Endothelial cell of umbilical vein (primary cell): ENCODE measurements at regions not wholly inside any gene's neighbourhood (a gene's known extent, or its start where the extent isn't known, plus 50 kb on each side); places are given as distances from the start of the nearest gene placed in this dataset.

Source experiments
- BruUV-seq: library from RNA; stranded (reverse); fragments of 400-500 nt; replicated peaks from 2 replicates; lab custom pipeline; 2021; lab: Mats Ljungman, UMichigan
- CTCF ChIA-PET: fragments of 300-600, 350-600 bp; sonication (Branson Sonifier 250); formaldehyde crosslinking; loops from one replicate; lab custom pipeline; 2021; ENCODE audit warnings: antibody characterized with exemption, inconsistent platforms; lab: Charles Lee
- POLR2A ChIA-PET: fragments of 300-600, 350-600 bp; sonication (Branson Sonifier 250); formaldehyde crosslinking; loops from one replicate; lab custom pipeline; 2021; ENCODE audit warnings: antibody characterized with exemption, inconsistent platforms; lab: Charles Lee
- DNase-seq: peaks from one replicate; pipeline ENCODE4 v3.0.0-alpha.2; 2011; ENCODE audit warnings: low read depth, low spot score
- FAIRE-seq: peaks from 2 replicates; lab custom pipeline; 2011; peaks lifted over from hg19 to GRCh38; lab: Jason Lieb, UNC
- H2AFZ ChIP-seq: 2 replicates; pipeline ENCODE4 v1.6.0; 2012; ENCODE audit warnings: low read depth, low read length, control low read depth, inconsistent platforms
- H3K27ac ChIP-seq: 2 replicates; pipeline ENCODE4 v1.5.1; 2011; ENCODE audit warnings: low read depth, mild to moderate bottlenecking, control low read depth, low read length, moderate library complexity; ENCODE audit not compliant: insufficient read depth
- H3K27me3 ChIP-seq, 2 experiments: 2 replicates each; pipeline versions ENCODE4 v1.6.0 to v1.6.1; 2011; ENCODE audit warnings: low read length in 2 of 2, mixed read lengths in 1 of 2; ENCODE audit not compliant: control insufficient read depth in 2 of 2, insufficient read depth in 2 of 2
- H3K36me3 ChIP-seq, 2 experiments: 2 replicates in 1 of 2; 3 replicates in 1 of 2; pipeline ENCODE4 v1.5.1; 2011; ENCODE audit warnings: low read length in 2 of 2, mild to moderate bottlenecking in 1 of 2, moderate library complexity in 1 of 2; ENCODE audit not compliant: control insufficient read depth in 2 of 2, insufficient read depth in 2 of 2; ENCODE audit errors: extremely low read depth in 1 of 2
- H3K4me1 ChIP-seq: 3 replicates; pipeline ENCODE4 v1.5.1; 2011; ENCODE audit warnings: mild to moderate bottlenecking, low read length; ENCODE audit not compliant: control insufficient read depth, insufficient read depth; ENCODE audit errors: extremely low read depth
- H3K4me2 ChIP-seq: 2 replicates; pipeline ENCODE4 v1.6.1; 2011; ENCODE audit warnings: low read length, control low read depth, mixed read lengths; ENCODE audit not compliant: insufficient read depth
- H3K4me3 ChIP-seq, 3 experiments: fragments of 200-600 bp in 1 of 3; sonication (generic), shearing (Covaris generic) in 1 of 3; replicated peaks in 1 of 3; 2 replicates each; pipeline ENCODE4 v1.5.1; 2011 to 2016; ENCODE audit warnings: control low read depth in 3 of 3, low read length in 3 of 3, mild to moderate bottlenecking in 2 of 3, inconsistent platforms in 1 of 3, low read depth in 1 of 3, moderate library complexity in 1 of 3; ENCODE audit not compliant: insufficient read depth in 1 of 3
- H3K79me2 ChIP-seq: 2 replicates; pipeline ENCODE4 v1.6.0; 2012; ENCODE audit warnings: low read length, inconsistent platforms; ENCODE audit not compliant: control insufficient read depth, insufficient read depth
- H3K9ac ChIP-seq: replicated peaks from 2 replicates; pipeline ENCODE3; 2011; ENCODE audit warnings: low read length, control low read depth; ENCODE audit not compliant: insufficient read depth; ENCODE audit errors: extremely low read depth
- H3K9me1 ChIP-seq: replicated peaks from 3 replicates; pipeline ENCODE4 v1.6.0; 2011; ENCODE audit warnings: mild to moderate bottlenecking, low read length; ENCODE audit not compliant: control insufficient read depth, insufficient read depth; ENCODE audit errors: extremely low read depth
- H3K9me3 ChIP-seq: replicated peaks from 2 replicates; pipeline ENCODE4 v1.5.1; 2012; ENCODE audit warnings: low read length, inconsistent platforms; ENCODE audit not compliant: control insufficient read depth, insufficient read depth
- H4K20me1 ChIP-seq: replicated peaks from 2 replicates; pipeline ENCODE3; 2011; ENCODE audit warnings: mild to moderate bottlenecking, low read length; ENCODE audit not compliant: control insufficient read depth, insufficient read depth; ENCODE audit errors: extremely low read depth
- GATA2 ChIP-seq: IDR thresholded peaks from 2 replicates; pipeline ENCODE4 v1.7.0; 2011; ENCODE audit warnings: low read depth, mild to moderate bottlenecking, moderate library complexity, mixed read lengths, low read length; ENCODE audit not compliant: insufficient read length, insufficient read depth
- JUN ChIP-seq: IDR thresholded peaks from 2 replicates; pipeline ENCODE4 v1.6.1; 2011; ENCODE audit warnings: borderline replicate concordance, low read depth; ENCODE audit not compliant: insufficient read length, insufficient read depth
- MYC ChIP-seq: IDR thresholded peaks from one replicate; pipeline ENCODE4 v1.6.1; 2011; ENCODE audit warnings: mild to moderate bottlenecking, low read depth, low read length
- POLR2AphosphoS5 ChIP-seq: IDR thresholded peaks from 2 replicates; pipeline ENCODE4 v1.6.1; 2012; ENCODE audit warnings: low read depth, mild to moderate bottlenecking, control low read depth, low read length, moderate library complexity; ENCODE audit not compliant: insufficient read depth
- dilution Hi-C: fragments of 300-500 bp; cut with MboI; formaldehyde crosslinking; loops from one replicate; pipeline ENCODE4 v1.15.0; 2019; ENCODE audit warnings: low sequenced_read_pairs; ENCODE audit not compliant: extremely low pct_ligation_motif_present
- intact Hi-C: fragments of 100-400 bp; cut with micrococcal nuclease; formaldehyde crosslinking; loops from one replicate; pipeline ENCODE4 v1.10.0; 2022

- Histone ChIP-seq H3K27ac (no peak overlapping the region), H3K4me1 (no peaks in the 10 kb centered on the region), H2AFZ (no peak overlapping the region), H3K36me3 (no peaks in the 10 kb centered on the region), H4K20me1 (no peaks in the 10 kb centered on the region), H3K9me3 (peaks cover 3% of the 10 kb centered on the region), H3K9ac (no peak overlapping the region), H3K4me2 (no peak overlapping the region), H3K27me3 (no peaks in the 10 kb centered on the region), H3K79me2 (no peaks in the 10 kb centered on the region), H3K4me3 (no peak overlapping the region), H3K9me1 (no peaks in the 10 kb centered on the region)
- no peak for TF ChIP-seq POLR2AphosphoS5
- FAIRE-seq (no peak), DNase-seq (no peak)
- CTCF ChIA-PET: no interaction called here
- POLR2A ChIA-PET: no interaction called here
- dilution Hi-C loops: no loop called here
- BruUV-seq: no TSS peak
- intact Hi-C loops: no loop called here
These were observed 566.0 kb upstream of the TENM3 start for GRCh38 chr4:181677201-181677600.

DNA sequence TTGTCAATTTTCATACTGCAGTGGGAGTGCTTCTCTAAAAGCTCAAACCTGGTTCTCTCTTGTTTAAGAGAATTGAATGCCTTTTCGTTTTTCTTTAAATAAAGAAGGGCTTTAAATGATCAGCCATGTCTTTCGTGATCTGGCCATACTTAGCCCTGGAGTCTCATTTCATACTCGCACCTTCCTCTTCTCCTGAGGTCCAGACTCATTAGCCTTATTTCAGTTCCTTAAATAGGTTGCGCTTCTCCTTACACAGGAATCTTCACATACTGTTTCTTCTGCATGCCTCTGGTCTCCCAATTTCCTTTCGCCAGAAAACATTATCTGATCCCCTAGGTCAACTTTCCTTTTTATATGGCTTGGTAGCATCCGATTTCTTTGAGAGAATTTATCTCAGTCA lies 565.6 kb upstream of the TENM3 start:
- Histone ChIP-seq H2AFZ (no peak overlapping the region), H3K9ac (no peak overlapping the region), H3K9me3 (peaks cover 3% of the 10 kb centered on the region), H3K27ac (no peak overlapping the region), H3K27me3 (no peaks in the 10 kb centered on the region), H3K79me2 (no peaks in the 10 kb centered on the region), H3K4me2 (no peak overlapping the region), H3K9me1 (no peaks in the 10 kb centered on the region), H3K4me3 (no peak overlapping the region), H3K4me1 (no peaks in the 10 kb centered on the region), H3K36me3 (no peaks in the 10 kb centered on the region), H4K20me1 (no peaks in the 10 kb centered on the region)
- POLR2A ChIA-PET: no interaction called here
- BruUV-seq: no TSS peak
- TF ChIP-seq GATA2 (no peak), MYC (no peak), JUN (no peak)
- intact Hi-C loops (no loop called here), dilution Hi-C loops (no loop called here)
- no peak for DNase-seq
- no peak for FAIRE-seq
- CTCF ChIA-PET: no interaction called here
